GM19468 (cell line): ENCODE measurements at regions not wholly inside any gene's neighbourhood (a gene's known extent, or its start where the extent isn't known, plus 50 kb on each side); places are given as distances from the start of the nearest gene placed in this dataset.

Experiments used
- ATAC-seq: cut with Tn5 transposase; IDR thresholded peaks from one replicate; pipeline ENCODE4 v1.9.1; 2021; ENCODE audit warnings: mild to moderate bottlenecking, moderate library complexity, moderate number of reproducible peaks; ENCODE audit not compliant: unreplicated experiment; ENCODE audit errors: extremely low read depth

GRCh38 chr2:118232796-118233195 lies 144.5 kb downstream of the INSIG2 start:
- no peak for ATAC-seq

- ATAC-seq: no peak
Measured at GRCh38 chr2:118232391-118232790, 144.1 kb downstream of the INSIG2 start.

- ATAC-seq: no peak
Measured at GRCh38 chr2:118231759-118232158, 143.5 kb downstream of the INSIG2 start.

- ATAC-seq: no peak
Measured at GRCh38 chr2:118227698-118228508, 139.6 kb downstream of the INSIG2 start.

GRCh38 chr2:118225666-118226065 lies 137.4 kb downstream of the INSIG2 start:
- ATAC-seq: no peak

GRCh38 chr2:118224895-118225311 lies 136.6 kb downstream of the INSIG2 start:
- ATAC-seq: no peak

- no peak for ATAC-seq
Measured at GRCh38 chr2:118223992-118224894, 136.0 kb downstream of the INSIG2 start.

- no peak for ATAC-seq
Measured at GRCh38 chr2:118223511-118223991, 135.3 kb downstream of the INSIG2 start.

GRCh38 chr2:118222672-118223421 lies 134.6 kb downstream of the INSIG2 start:
- no peak for ATAC-seq

GRCh38 chr2:118222273-118222594 lies 134.0 kb downstream of the INSIG2 start:
- ATAC-seq: no peak

- no peak for ATAC-seq
Measured at GRCh38 chr2:118221536-118222272, 133.4 kb downstream of the INSIG2 start.

- no peak for ATAC-seq
Measured at GRCh38 chr2:118219611-118220010, 131.3 kb downstream of the INSIG2 start.

GRCh38 chr2:118216224-118216623 lies 128.0 kb downstream of the INSIG2 start:
- no peak for ATAC-seq

GRCh38 chr2:118209727-118210126 lies 121.5 kb downstream of the INSIG2 start:
- ATAC-seq: no peak

- no peak for ATAC-seq
Measured at GRCh38 chr2:118207889-118208288, 119.6 kb downstream of the INSIG2 start.

GRCh38 chr2:118202707-118203303 lies 114.5 kb downstream of the INSIG2 start:
- ATAC-seq: peak; percentile 82

GRCh38 chr2:118198268-118198667 lies 110.0 kb downstream of the INSIG2 start:
- no peak for ATAC-seq

GRCh38 chr2:118197011-118197675 lies 108.9 kb downstream of the INSIG2 start:
- ATAC-seq: no peak

- no peak for ATAC-seq
Measured at GRCh38 chr2:118190474-118190873, 102.2 kb downstream of the INSIG2 start.
